Stimulated activated CD4-positive, alpha-beta T cell treated with anti-CD3 and anti-CD28 coated beads, Interleukin-4, amount 100 ng/mL, for 48 hours (primary cell): ENCODE measurements at regions not wholly inside any gene's neighbourhood (a gene's known extent, or its start where the extent isn't known, plus 50 kb on each side); places are given as distances from the start of the nearest gene placed in this dataset.

Experiments
- DNase-seq, 2 donors: peaks; one replicate each; pipeline ENCODE4 v3.0.0-alpha.2; 2020; ENCODE audit warnings: low read depth in 2 of 2

DNA sequence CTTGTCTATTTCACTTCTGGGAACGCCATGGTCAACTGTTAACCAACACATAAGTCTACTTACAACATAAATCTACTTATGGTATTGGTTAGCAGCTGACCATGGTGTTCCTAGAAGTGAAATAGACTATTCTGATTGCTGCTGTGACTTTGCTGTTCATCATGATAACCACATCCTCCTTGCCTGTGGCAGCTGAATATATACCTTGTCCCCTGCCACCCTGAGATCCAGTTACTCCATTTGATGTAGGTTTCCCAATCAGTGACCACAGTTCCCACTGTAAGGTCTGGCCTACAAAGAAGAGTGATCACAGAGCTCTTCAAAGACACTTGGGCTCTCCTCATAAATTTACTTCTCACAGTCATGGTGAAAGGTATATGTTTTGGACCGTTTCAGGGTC is 66.8 kb upstream of the ALDH1A3 start:
- DNase-seq, result no peak

- DNase-seq, result no peak
Observed at GRCh38 chr15:100818927-100819326, 60.7 kb upstream of the ALDH1A3 start.

DNA sequence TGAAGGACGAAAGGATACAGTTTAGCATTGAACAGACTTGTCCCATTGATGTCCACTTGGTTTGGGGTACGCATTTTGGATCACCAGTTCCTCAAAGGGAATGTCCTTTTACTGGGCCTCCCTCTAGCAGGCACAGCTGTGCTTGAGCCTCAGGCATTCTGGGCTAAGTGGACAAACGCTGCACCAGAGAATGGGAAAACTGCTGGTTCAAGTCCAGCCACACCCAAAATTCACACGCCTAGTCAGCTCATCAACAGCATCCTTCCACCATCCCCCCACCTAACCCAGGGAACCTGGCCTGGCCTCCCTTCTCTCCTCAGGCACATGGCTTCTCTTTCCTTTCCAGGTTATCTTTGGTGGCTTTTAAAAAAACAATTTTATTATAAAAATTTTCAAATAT is 59.1 kb upstream of the ALDH1A3 start:
- no peak for DNase-seq

- no peak for DNase-seq
Observed at GRCh38 chr15:100821327-100821726, 58.3 kb upstream of the ALDH1A3 start.

DNA sequence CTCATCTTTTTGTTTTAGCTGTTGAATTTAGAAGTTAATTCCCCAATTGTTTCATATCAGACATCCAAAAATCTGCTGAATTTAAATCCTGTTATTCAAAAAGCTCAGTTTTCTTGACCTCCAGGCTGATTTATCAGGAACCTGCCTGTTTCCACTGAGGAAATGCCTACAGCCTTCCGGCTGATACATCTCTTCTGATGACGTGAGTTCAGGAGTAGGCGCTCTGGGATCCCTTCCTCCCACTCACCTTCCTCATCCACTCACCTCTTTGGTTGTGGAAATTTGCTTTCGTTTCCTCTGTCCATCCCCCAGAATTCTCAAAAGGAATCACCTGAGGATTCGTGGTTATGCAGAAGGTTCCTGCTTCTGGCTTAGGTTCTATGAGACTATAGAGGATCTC is 55.4 kb upstream of the ALDH1A3 start:
- no peak for DNase-seq

DNA sequence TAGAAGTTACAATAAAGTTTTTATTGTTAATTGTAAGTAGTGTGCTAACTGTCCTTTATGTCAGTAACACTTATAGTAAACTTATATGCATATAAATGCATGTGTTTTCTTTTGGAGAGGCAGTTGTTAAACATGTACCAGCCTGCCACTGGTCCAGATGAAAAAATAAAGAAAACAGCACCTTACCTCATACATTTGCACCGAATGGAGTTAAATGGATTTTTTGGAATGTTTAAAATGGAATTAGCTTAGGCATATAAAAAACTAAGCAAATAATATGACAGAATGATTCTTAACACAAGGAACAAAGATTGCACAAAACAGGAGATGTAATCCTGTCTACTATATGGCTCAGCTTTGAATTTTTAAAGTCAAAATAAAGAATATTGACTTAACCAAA is 50.2 kb upstream of the ALDH1A3 start:
- DNase-seq, result no peak
